ENCODE measurements at regions not wholly inside any gene's neighbourhood (a gene's known extent, or its start where the extent isn't known, plus 50 kb on each side); places are given as distances from the start of the nearest gene placed in this dataset.

DNA sequence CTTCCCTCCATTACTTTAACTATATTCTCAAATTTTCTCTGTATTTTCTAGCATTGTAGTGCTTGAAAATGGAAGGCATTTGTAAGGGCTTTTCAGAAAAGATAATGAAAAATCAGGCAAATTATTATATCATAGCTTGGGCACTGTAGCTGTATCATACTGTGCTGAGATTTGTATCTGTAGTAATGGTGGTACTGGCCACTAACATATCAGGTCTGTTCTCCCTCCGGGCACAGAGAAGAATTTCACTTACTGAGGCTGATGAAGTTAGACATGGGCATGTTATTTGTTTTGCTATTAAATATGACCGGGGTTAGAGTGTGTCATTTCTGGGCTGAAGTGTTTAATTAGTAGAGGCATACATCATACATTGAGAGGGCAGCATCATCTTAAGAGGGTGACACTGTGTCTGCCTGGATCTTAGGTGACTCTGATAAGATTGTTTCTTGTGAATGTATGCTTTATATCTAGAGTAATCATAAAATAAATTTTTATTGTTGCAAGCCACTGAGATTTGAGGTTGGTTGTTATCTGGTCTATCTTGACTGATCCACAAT lies 1395.9 kb downstream of the EPHA7 start:
- TF ChIP-seq, protein P1, sequence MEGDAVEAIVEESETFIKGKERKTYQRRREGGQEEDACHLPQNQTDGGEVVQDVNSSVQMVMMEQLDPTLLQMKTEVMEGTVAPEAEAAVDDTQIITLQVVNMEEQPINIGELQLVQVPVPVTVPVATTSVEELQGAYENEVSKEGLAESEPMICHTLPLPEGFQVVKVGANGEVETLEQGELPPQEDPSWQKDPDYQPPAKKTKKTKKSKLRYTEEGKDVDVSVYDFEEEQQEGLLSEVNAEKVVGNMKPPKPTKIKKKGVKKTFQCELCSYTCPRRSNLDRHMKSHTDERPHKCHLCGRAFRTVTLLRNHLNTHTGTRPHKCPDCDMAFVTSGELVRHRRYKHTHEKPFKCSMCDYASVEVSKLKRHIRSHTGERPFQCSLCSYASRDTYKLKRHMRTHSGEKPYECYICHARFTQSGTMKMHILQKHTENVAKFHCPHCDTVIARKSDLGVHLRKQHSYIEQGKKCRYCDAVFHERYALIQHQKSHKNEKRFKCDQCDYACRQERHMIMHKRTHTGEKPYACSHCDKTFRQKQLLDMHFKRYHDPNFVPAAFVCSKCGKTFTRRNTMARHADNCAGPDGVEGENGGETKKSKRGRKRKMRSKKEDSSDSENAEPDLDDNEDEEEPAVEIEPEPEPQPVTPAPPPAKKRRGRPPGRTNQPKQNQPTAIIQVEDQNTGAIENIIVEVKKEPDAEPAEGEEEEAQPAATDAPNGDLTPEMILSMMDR (IDR thresholded peaks at IDR 0.05; ENCODE audit: borderline replicate concordance, insufficient read depth, low read depth, low read length): no peak
- H3K4me3 ChIP-seq (ENCODE audit: low read depth, low read length): no peak overlapping the region

DNA sequence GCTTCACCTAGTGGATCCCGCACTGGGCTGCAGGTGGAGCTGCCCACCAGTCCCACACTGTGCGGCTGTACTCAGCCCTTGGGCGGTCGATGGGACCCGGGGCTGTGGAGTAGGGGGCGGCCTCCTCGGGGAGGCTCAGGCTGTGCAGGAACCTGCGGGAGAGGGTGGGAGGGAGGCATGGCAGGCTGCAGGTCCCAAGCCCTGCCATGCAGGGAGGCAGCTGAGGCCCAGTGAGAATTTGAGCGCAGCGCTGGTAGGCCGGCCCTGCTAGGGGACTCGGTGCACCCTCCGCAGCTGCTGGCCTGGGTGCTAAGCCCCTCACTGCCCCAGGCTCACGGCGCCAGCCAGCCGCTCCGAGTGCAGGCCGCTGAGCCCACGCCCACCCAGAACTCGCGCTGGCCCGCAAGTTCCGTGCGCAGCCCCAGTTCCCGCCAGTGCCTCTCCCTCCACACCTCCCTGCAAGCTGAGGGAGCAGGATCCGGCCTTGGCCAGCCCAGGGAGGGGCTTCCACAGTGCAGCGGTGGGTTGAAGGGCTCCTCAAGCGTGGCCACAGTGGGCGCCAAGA lies 1407.6 kb downstream of the EPHA7 start:
- H3K4me3 ChIP-seq (ENCODE audit: low read depth, low read length): no peak overlapping the region
- TF ChIP-seq, protein P1 (IDR thresholded peaks at IDR 0.05; ENCODE audit: borderline replicate concordance, insufficient read depth, low read depth, low read length): no peak

- TF ChIP-seq, protein P1 (IDR thresholded peaks at IDR 0.05; ENCODE audit: borderline replicate concordance, insufficient read depth, low read depth, low read length): no peak
- H3K4me3 ChIP-seq (ENCODE audit: low read depth, low read length): no peak overlapping the region
Observed at GRCh38 chr6:92008757-92009502, 1410.4 kb downstream of the EPHA7 start.

DNA sequence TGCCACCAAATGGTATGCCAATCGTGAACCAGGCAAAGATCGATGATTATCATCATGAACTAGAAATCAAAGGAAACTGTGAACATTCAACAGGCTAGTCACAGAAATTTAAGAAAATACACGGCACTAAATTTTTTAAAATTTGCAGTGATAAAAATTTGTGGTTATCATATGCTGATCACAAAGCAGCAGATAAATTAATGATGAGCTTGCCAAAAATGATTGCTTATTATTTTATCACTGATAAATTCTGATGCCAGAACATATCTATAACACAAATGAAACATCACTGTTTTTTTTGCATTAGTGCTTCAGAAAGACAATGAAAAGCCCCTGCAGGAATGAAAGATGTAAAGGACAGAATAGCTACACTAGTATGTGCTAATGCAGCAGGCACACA lies 1413.2 kb upstream of the MAP3K7 start:
- TF ChIP-seq, protein P1 (IDR thresholded peaks at IDR 0.05; ENCODE audit: borderline replicate concordance, insufficient read depth, low read depth, low read length): no peak
- no peak overlapping the region for H3K4me3 ChIP-seq (ENCODE audit: low read depth, low read length)

DNA sequence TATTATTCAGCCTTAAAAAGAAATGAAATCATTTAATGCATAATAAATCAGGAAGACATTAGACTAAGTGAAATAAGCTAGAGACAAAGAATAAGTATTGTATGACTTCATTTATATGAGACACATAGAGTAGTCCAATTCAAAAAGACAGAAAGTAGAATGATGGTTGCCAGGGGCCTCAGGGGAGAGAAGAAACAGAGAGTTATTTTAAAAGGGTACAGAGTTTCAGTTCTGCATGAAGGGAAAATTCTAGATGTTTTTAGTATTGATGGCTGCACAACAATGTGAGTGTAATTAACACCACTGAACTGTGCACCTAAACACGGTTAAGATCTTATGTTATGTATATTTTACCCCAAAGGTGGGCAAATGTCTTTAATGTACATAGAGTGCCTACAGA lies 1407.9 kb upstream of the MAP3K7 start:
- no peak overlapping the region for H3K4me3 ChIP-seq (ENCODE audit: low read depth, low read length)
- TF ChIP-seq, protein P1 (IDR thresholded peaks at IDR 0.05; ENCODE audit: borderline replicate concordance, insufficient read depth, low read depth, low read length): no peak

DNA sequence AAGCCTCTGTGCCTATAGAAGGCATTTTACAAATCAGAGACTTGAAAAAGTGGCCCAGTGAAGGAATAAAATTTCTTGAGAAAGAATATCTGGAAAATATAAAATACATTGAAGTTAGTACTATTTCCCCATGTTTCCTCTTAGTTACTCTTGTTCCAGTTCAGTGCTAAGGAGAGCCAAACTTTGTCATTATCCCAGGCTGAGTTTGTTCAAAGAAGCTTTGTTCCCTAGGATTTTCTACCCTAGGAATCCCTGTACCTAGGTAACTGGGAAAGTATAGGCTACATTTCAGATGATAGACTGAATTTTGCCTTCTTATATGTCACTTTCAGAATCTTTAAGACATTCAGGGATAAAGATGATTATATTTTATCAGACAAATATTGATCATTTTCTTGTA lies 1395.7 kb upstream of the MAP3K7 start:
- no peak overlapping the region for H3K4me3 ChIP-seq (ENCODE audit: low read depth, low read length)
- TF ChIP-seq, protein P1 (IDR thresholded peaks at IDR 0.05; ENCODE audit: borderline replicate concordance, insufficient read depth, low read depth, low read length): no peak

DNA sequence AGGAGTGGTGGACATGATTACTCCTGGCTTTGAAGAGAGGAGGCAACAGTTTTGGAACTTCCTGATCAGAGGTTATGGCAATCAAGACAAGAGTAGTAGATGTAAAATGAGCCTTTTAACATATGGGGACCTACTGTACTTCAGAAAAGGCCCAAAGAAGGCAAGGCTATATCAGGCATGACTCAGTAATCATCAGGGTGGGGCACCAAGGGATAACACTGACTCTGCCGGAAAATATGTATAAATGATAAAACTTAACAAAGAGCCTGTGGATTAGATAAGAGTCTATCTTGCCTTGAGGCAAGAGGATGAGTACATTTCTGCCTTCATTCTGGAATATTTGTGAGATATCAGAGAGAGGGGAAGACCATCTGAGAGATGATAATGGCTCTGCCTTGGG lies 1389.9 kb upstream of the MAP3K7 start:
- no peak overlapping the region for H3K4me3 ChIP-seq (ENCODE audit: low read depth, low read length)
- TF ChIP-seq, protein P1 (IDR thresholded peaks at IDR 0.05; ENCODE audit: borderline replicate concordance, insufficient read depth, low read depth, low read length): no peak

Data from GM12875 (cell line).